SK-N-SH (cell line): ENCODE measurements at regions not wholly inside any gene's neighbourhood (a gene's known extent, or its start where the extent isn't known, plus 50 kb on each side); places are given as distances from the start of the nearest gene placed in this dataset.

ENCODE experiments used
- EZH2phosphoT487 ChIP-seq: fragments of 200-600 bp; sonication (generic); IDR thresholded peaks from 2 replicates; pipeline ENCODE4 v1.6.1; 2017; ENCODE audit warnings: low read depth, mixed run types, mild to moderate bottlenecking, antibody characterized with exemption, moderate library complexity, borderline replicate concordance
- FOXM1 ChIP-seq: IDR thresholded peaks from 2 replicates; pipeline ENCODE4 v1.4.0; 2012; ENCODE audit warnings: low read depth, mild to moderate bottlenecking
- NRF1 ChIP-seq: IDR thresholded peaks from 2 replicates; pipeline ENCODE4 v1.6.1; 2012; ENCODE audit warnings: low read depth, mild to moderate bottlenecking, low read length
- PBX3 ChIP-seq: IDR thresholded peaks from 2 replicates; pipeline ENCODE4; 2012
- POLR2AphosphoS5 ChIP-seq: IDR thresholded peaks from 2 replicates; pipeline ENCODE4 v1.6.1; 2012; ENCODE audit warnings: low read depth, low read length
- RAD21 ChIP-seq: IDR thresholded peaks from 2 replicates; pipeline ENCODE4 v1.6.1; 2012; ENCODE audit warnings: mild to moderate bottlenecking, low read length
- SIN3A ChIP-seq: IDR thresholded peaks from 2 replicates; pipeline ENCODE4 v1.6.1; 2012; ENCODE audit warnings: low read depth, mild to moderate bottlenecking, low read length, moderate library complexity, borderline replicate concordance
- TAF1 ChIP-seq: IDR thresholded peaks from 2 replicates; pipeline ENCODE4 v1.6.1; 2012; ENCODE audit warnings: low read depth, mild to moderate bottlenecking, low read length, moderate library complexity, borderline replicate concordance
- TF ChIP-seq, protein P1 (sequence below): IDR thresholded peaks from 2 replicates; pipeline ENCODE4 v1.4.0; 2012; ENCODE audit warnings: low read depth, borderline replicate concordance
- TF ChIP-seq, protein P2 (sequence below): fragments of 200-600 bp; sonication (generic); IDR thresholded peaks from 2 replicates; pipeline ENCODE4 v1.6.1; 2017; ENCODE audit warnings: antibody characterized with exemption, mild to moderate bottlenecking, moderate library complexity

- TF ChIP-seq TAF1 (no peak), FOXM1 (no peak), PBX3 (no peak), RAD21 (no peak), EZH2phosphoT487 (no peak), NRF1 (no peak), SIN3A (no peak), POLR2AphosphoS5 (no peak)
- TF ChIP-seq, protein P1, sequence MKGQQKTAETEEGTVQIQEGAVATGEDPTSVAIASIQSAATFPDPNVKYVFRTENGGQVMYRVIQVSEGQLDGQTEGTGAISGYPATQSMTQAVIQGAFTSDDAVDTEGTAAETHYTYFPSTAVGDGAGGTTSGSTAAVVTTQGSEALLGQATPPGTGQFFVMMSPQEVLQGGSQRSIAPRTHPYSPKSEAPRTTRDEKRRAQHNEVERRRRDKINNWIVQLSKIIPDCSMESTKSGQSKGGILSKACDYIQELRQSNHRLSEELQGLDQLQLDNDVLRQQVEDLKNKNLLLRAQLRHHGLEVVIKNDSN, result no peak
- TF ChIP-seq, protein P2, sequence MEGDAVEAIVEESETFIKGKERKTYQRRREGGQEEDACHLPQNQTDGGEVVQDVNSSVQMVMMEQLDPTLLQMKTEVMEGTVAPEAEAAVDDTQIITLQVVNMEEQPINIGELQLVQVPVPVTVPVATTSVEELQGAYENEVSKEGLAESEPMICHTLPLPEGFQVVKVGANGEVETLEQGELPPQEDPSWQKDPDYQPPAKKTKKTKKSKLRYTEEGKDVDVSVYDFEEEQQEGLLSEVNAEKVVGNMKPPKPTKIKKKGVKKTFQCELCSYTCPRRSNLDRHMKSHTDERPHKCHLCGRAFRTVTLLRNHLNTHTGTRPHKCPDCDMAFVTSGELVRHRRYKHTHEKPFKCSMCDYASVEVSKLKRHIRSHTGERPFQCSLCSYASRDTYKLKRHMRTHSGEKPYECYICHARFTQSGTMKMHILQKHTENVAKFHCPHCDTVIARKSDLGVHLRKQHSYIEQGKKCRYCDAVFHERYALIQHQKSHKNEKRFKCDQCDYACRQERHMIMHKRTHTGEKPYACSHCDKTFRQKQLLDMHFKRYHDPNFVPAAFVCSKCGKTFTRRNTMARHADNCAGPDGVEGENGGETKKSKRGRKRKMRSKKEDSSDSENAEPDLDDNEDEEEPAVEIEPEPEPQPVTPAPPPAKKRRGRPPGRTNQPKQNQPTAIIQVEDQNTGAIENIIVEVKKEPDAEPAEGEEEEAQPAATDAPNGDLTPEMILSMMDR, result no peak
These were observed 300.3 kb upstream of the B3GALT2 start for GRCh38 chr1:193486671-193487229.
